HG02943 (cell line): ENCODE measurements at regions not wholly inside any gene's neighbourhood (a gene's known extent, or its start where the extent isn't known, plus 50 kb on each side); places are given as distances from the start of the nearest gene placed in this dataset.
"Not testable (repeated sequence)": the region's sequence is repeated elsewhere in the genome, so short reads cannot be mapped to it uniquely, and the experiment has no call there.

Source experiments
- ATAC-seq: cut with Tn5 transposase; IDR thresholded peaks from one replicate; pipeline ENCODE4 v1.9.1; 2021; ENCODE audit warnings: mild to moderate bottlenecking, low read depth, moderate library complexity; ENCODE audit not compliant: unreplicated experiment

GRCh38 chr6:8918196-8918595 is 482.9 kb upstream of the SLC35B3 start:
- no peak for ATAC-seq

GRCh38 chr6:8914700-8915099 is 479.4 kb upstream of the SLC35B3 start:
- ATAC-seq, result no peak

- no peak for ATAC-seq
Observed at GRCh38 chr6:8908638-8909037, 473.3 kb upstream of the SLC35B3 start.

GRCh38 chr6:8906699-8907098 is 471.4 kb upstream of the SLC35B3 start:
- ATAC-seq, result no peak

- no peak for ATAC-seq
Observed at GRCh38 chr6:8905757-8906156, 470.4 kb upstream of the SLC35B3 start.

GRCh38 chr6:8904754-8905153 is 469.4 kb upstream of the SLC35B3 start:
- no peak for ATAC-seq

- no peak for ATAC-seq
Observed at GRCh38 chr6:8900056-8900455, 464.7 kb upstream of the SLC35B3 start.

GRCh38 chr6:8889514-8889913 is 454.2 kb upstream of the SLC35B3 start:
- ATAC-seq, result no peak

GRCh38 chr6:8888468-8888867 is 453.1 kb upstream of the SLC35B3 start:
- ATAC-seq, result no peak

- ATAC-seq, result no peak
Observed at GRCh38 chr6:8881663-8882062, 446.3 kb upstream of the SLC35B3 start.

GRCh38 chr6:8879334-8879733 is 444.0 kb upstream of the SLC35B3 start:
- no peak for ATAC-seq

- no peak for ATAC-seq
Observed at GRCh38 chr6:8875986-8876385, 440.6 kb upstream of the SLC35B3 start.

GRCh38 chr6:8872589-8872988 is 437.2 kb upstream of the SLC35B3 start:
- ATAC-seq, result no peak

GRCh38 chr6:8865451-8865850 is 430.1 kb upstream of the SLC35B3 start:
- no peak for ATAC-seq

GRCh38 chr6:8860671-8861070 is 425.3 kb upstream of the SLC35B3 start:
- ATAC-seq, result no peak

GRCh38 chr6:8859501-8859900 is 424.2 kb upstream of the SLC35B3 start:
- ATAC-seq, result no peak

- ATAC-seq, result no peak
Observed at GRCh38 chr6:8858854-8859331, 423.5 kb upstream of the SLC35B3 start.

- ATAC-seq, result no peak
Observed at GRCh38 chr6:8857160-8857559, 421.8 kb upstream of the SLC35B3 start.

- no peak for ATAC-seq
Observed at GRCh38 chr6:8855411-8855810, 420.1 kb upstream of the SLC35B3 start.

- ATAC-seq, result no peak
Observed at GRCh38 chr6:8852332-8852731, 417.0 kb upstream of the SLC35B3 start.

GRCh38 chr6:8846680-8847079 is 411.3 kb upstream of the SLC35B3 start:
- ATAC-seq, result not testable (repeated sequence)

- no peak for ATAC-seq
Observed at GRCh38 chr6:8845690-8846089, 410.3 kb upstream of the SLC35B3 start.

GRCh38 chr6:8844968-8845367 is 409.6 kb upstream of the SLC35B3 start:
- no peak for ATAC-seq
